ENCODE measurements at regions not wholly inside any gene's neighbourhood (a gene's known extent, or its start where the extent isn't known, plus 50 kb on each side); places are given as distances from the start of the nearest gene placed in this dataset.

GRCh38 chr9:93891050-93891449 lies 64.1 kb downstream of the BARX1 start:
- TF ChIP-seq, protein P1, sequence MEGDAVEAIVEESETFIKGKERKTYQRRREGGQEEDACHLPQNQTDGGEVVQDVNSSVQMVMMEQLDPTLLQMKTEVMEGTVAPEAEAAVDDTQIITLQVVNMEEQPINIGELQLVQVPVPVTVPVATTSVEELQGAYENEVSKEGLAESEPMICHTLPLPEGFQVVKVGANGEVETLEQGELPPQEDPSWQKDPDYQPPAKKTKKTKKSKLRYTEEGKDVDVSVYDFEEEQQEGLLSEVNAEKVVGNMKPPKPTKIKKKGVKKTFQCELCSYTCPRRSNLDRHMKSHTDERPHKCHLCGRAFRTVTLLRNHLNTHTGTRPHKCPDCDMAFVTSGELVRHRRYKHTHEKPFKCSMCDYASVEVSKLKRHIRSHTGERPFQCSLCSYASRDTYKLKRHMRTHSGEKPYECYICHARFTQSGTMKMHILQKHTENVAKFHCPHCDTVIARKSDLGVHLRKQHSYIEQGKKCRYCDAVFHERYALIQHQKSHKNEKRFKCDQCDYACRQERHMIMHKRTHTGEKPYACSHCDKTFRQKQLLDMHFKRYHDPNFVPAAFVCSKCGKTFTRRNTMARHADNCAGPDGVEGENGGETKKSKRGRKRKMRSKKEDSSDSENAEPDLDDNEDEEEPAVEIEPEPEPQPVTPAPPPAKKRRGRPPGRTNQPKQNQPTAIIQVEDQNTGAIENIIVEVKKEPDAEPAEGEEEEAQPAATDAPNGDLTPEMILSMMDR (conservative IDR thresholded peaks at IDR 0.05 in 1 of 2, IDR thresholded peaks at IDR 0.05 in 1 of 2; ENCODE audit: extremely low read depth in 1 of 2, insufficient read depth in 1 of 2, low read depth in 1 of 2, low read length in 2 of 2), result no peak
- TF ChIP-seq EZH2 (IDR thresholded peaks at IDR 0.05; ENCODE audit: borderline replicate concordance, low read length), result no peak
